Glutamatergic neuron (in vitro differentiated cells): ENCODE measurements at regions not wholly inside any gene's neighbourhood (a gene's known extent, or its start where the extent isn't known, plus 50 kb on each side); places are given as distances from the start of the nearest gene placed in this dataset.

Experiments used
- DNase-seq: peaks from one replicate; pipeline ENCODE4 v3.0.0; 2022
- H3K27ac Mint-ChIP-seq: one replicate; pipeline ENCODE4 v1.8.0; 2020; ENCODE audit warnings: mild to moderate bottlenecking, mixed read lengths, inconsistent platforms; ENCODE audit not compliant: unreplicated experiment
- H3K27me3 Mint-ChIP-seq: one replicate; pipeline ENCODE4 v1.8.0; 2020; ENCODE audit warnings: mild to moderate bottlenecking, moderate library complexity, mixed read lengths, inconsistent platforms; ENCODE audit not compliant: unreplicated experiment
- H3K36me3 Mint-ChIP-seq: one replicate; pipeline ENCODE4 v1.8.0; 2020; ENCODE audit warnings: mild to moderate bottlenecking, mixed read lengths, inconsistent platforms; ENCODE audit not compliant: unreplicated experiment
- H3K4me1 Mint-ChIP-seq: one replicate; pipeline ENCODE4 v1.8.0; 2020; ENCODE audit warnings: mild to moderate bottlenecking, low read depth, mixed read lengths, inconsistent platforms; ENCODE audit not compliant: unreplicated experiment
- H3K4me3 Mint-ChIP-seq: one replicate; pipeline ENCODE4 v1.8.0; 2020; ENCODE audit warnings: mild to moderate bottlenecking, mixed read lengths, inconsistent platforms; ENCODE audit not compliant: unreplicated experiment
- H3K9me3 Mint-ChIP-seq: one replicate; pipeline ENCODE4 v1.8.0; 2020; ENCODE audit warnings: mild to moderate bottlenecking, moderate library complexity, mixed read lengths, inconsistent platforms; ENCODE audit not compliant: unreplicated experiment
- CTCF ChIP-seq: fragments of 200-600 bp; sonication (generic); IDR thresholded peaks from one replicate; pipeline ENCODE4 v1.5.0; 2021; ENCODE audit not compliant: partially characterized antibody, unreplicated experiment

GRCh38 chrX:28108186-28108945, 127.1 kb upstream of the DCAF8L1 start:
- DNase-seq, result no peak
- Mint-ChIP-seq H3K9me3 (no peaks in the 10 kb centered on the region), H3K36me3 (no peaks in the 10 kb centered on the region), H3K27me3 (no peaks in the 10 kb centered on the region), H3K4me3 (no peak overlapping the region), H3K4me1 (no peaks in the 10 kb centered on the region), H3K27ac (no peak overlapping the region)
- no peak for TF ChIP-seq CTCF

- Mint-ChIP-seq H3K27me3 (no peaks in the 10 kb centered on the region), H3K27ac (no peak overlapping the region), H3K9me3 (no peaks in the 10 kb centered on the region), H3K4me1 (no peaks in the 10 kb centered on the region), H3K36me3 (no peaks in the 10 kb centered on the region), H3K4me3 (no peak overlapping the region)
- DNase-seq, result no peak
- no peak for TF ChIP-seq CTCF
Measured at GRCh38 chrX:28099166-28099565, 117.9 kb upstream of the DCAF8L1 start.

- no peak for TF ChIP-seq CTCF
- no peaks in the 10 kb centered on the region for H3K36me3 Mint-ChIP-seq
- H3K4me3 Mint-ChIP-seq, result no peak overlapping the region
- DNase-seq, result no peak
- no peaks in the 10 kb centered on the region for H3K27me3 Mint-ChIP-seq
- no peak overlapping the region for H3K27ac Mint-ChIP-seq
- H3K4me1 Mint-ChIP-seq, result no peaks in the 10 kb centered on the region
- peaks cover 1% of the 10 kb centered on the region for H3K9me3 Mint-ChIP-seq
Measured at GRCh38 chrX:28085653-28086052, 104.4 kb upstream of the DCAF8L1 start.

- no peak overlapping the region for H3K4me3 Mint-ChIP-seq
- no peaks in the 10 kb centered on the region for H3K27me3 Mint-ChIP-seq
- no peaks in the 10 kb centered on the region for H3K9me3 Mint-ChIP-seq
- no peaks in the 10 kb centered on the region for H3K36me3 Mint-ChIP-seq
- H3K27ac Mint-ChIP-seq, result no peak overlapping the region
- no peak for DNase-seq
- TF ChIP-seq CTCF, result no peak
- no peaks in the 10 kb centered on the region for H3K4me1 Mint-ChIP-seq
Measured at GRCh38 chrX:28058901-28059300, 77.7 kb upstream of the DCAF8L1 start.

- Mint-ChIP-seq H3K9me3 (no peaks in the 10 kb centered on the region), H3K36me3 (no peaks in the 10 kb centered on the region), H3K27ac (no peak overlapping the region), H3K4me3 (no peak overlapping the region), H3K4me1 (no peaks in the 10 kb centered on the region), H3K27me3 (no peaks in the 10 kb centered on the region)
- TF ChIP-seq CTCF, result no peak
- no peak for DNase-seq
Measured at GRCh38 chrX:28042826-28043564, 61.7 kb upstream of the DCAF8L1 start.
